ENCODE measurements at regions not wholly inside any gene's neighbourhood (a gene's known extent, or its start where the extent isn't known, plus 50 kb on each side); places are given as distances from the start of the nearest gene placed in this dataset.

DNA sequence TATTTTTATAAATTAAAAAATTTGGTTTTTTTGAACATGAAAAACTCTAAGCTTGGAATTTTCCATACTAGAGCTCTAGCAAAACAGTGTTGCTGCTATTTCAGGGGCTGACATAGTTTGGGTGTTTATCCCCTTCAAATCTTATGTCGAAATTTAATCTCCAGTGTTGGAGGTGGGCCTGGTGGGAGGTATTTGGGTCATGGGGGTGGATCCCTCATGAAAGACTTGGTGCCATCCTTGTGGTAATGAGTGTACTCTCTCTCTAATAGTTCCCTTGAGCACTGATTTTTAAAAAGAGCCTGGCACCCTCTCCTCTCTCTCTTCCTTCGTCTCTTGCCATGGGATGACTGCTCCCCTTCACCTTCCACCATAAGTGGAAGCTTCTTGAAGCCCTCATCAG, 244.6 kb upstream of the UBE2E3 start:
- POLR2A ChIA-PET (ENCODE audit: low non-redundant PET): no interaction called here
- TF ChIP-seq, protein P1, sequence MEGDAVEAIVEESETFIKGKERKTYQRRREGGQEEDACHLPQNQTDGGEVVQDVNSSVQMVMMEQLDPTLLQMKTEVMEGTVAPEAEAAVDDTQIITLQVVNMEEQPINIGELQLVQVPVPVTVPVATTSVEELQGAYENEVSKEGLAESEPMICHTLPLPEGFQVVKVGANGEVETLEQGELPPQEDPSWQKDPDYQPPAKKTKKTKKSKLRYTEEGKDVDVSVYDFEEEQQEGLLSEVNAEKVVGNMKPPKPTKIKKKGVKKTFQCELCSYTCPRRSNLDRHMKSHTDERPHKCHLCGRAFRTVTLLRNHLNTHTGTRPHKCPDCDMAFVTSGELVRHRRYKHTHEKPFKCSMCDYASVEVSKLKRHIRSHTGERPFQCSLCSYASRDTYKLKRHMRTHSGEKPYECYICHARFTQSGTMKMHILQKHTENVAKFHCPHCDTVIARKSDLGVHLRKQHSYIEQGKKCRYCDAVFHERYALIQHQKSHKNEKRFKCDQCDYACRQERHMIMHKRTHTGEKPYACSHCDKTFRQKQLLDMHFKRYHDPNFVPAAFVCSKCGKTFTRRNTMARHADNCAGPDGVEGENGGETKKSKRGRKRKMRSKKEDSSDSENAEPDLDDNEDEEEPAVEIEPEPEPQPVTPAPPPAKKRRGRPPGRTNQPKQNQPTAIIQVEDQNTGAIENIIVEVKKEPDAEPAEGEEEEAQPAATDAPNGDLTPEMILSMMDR (conservative IDR thresholded peaks at IDR 0.05; ENCODE audit: low read depth): no peak

DNA sequence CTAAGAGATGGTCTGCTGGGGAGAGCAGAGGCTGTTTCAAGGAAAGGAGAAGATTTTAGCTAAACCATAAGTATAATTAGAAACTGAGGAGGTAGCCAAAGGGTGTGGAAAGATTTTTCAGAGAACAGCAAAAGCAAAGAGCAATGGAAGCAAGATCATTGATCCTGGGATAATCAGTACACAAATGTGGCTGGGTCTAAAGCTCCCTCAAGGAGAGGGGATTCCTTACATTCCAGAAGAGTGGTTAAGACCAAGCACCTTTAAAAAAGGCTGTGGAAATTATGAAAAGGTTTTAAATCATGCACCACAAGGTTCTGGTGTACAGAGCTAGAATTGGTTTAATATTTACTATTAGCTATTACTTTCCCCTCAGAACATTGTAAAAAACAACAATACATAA, 246.0 kb upstream of the UBE2E3 start:
- ChIA-PET POLR2A (ENCODE audit: low non-redundant PET) (no interaction called here), CTCF (no interaction called here)
- TF ChIP-seq, protein P1 (conservative IDR thresholded peaks at IDR 0.05; ENCODE audit: low read depth): no peak
- H3K27ac ChIP-seq: no peak overlapping the region
- no peak for DNase-seq (ENCODE audit: low spot score)

More for the DNA sequence above, 244.6 kb upstream of the UBE2E3 start:
- CTCF ChIA-PET: interaction anchor here (0.5 to 1.3 kb wide), 2 partner anchors 12 to 40 kb away, joined by 3 to 5 read pairs; no protein-coding TSS in a partner anchor
- no peak overlapping the region for H3K27ac ChIP-seq
- no peak for DNase-seq (ENCODE audit: low spot score)

DNA sequence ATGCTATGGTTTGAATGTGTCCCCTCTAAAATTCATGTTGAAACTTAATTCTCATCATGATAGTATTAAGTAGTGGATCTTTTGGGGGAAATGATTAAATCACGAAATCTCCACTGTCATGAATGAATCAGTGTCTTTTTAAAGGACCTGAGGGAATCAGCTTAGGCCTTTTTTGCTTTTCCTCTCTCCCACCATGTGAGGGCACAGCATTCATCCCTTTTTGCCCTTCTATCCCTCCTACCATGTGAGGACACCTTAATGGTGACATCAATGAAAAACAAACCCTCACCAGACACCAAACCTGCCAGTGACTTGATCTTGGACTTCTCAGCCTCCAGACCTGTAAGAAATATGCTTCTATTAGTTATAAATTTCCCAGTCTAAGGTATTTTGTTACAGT, 247.1 kb upstream of the UBE2E3 start:
- POLR2A ChIA-PET (ENCODE audit: low non-redundant PET): no interaction called here
- CTCF ChIA-PET: no interaction called here
- no peak overlapping the region for H3K27ac ChIP-seq
- no peak for DNase-seq (ENCODE audit: low spot score)
- TF ChIP-seq, protein P1 (conservative IDR thresholded peaks at IDR 0.05; ENCODE audit: low read depth): no peak

DNA sequence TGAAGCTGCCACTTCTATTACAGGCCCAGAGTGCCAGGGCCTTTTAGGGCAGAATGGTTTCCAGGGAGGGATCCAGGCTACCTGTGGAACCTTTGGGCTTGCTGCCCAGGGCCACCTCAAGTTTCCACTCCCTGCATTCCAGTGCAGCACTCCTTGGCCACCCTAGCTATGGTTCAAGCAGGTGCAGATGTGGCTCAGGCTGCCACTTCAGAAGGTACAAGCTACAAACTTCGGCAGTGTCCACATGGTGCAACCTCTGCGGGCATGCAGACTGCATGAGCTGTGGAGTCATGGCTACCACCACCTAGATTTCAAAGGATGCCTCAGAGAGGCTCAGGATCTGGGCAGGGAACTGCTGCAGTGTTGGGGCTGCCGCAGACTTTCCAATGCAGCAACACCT, 248.1 kb upstream of the UBE2E3 start:
- no peak for DNase-seq (ENCODE audit: low spot score)
- TF ChIP-seq, protein P1 (conservative IDR thresholded peaks at IDR 0.05; ENCODE audit: low read depth): no peak
- ChIA-PET POLR2A (ENCODE audit: low non-redundant PET) (no interaction called here), CTCF (no interaction called here)
- no peak overlapping the region for H3K27ac ChIP-seq

DNA sequence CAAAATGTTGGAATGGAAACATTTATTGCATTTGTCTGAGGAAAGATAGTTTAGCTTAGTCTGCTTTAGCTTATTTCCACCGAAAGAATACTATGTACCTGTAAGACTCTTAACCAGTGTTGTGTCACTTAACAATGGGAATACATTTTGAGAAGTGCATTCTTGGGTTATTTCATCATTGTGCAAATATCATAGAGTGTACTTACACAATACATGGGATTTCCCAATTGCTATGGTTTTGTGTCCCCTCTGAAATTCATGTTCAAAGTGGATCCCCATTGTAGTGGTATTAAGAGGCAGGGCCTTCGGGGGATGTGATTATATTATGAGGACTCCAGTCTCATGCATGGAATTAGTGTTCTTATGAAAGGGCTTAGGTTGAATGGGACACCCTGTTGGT, 249.4 kb upstream of the UBE2E3 start:
- POLR2A ChIA-PET (ENCODE audit: low non-redundant PET): no interaction called here
- H3K27ac ChIP-seq: no peak overlapping the region
- no peak for DNase-seq (ENCODE audit: low spot score)
- TF ChIP-seq, protein P1 (conservative IDR thresholded peaks at IDR 0.05; ENCODE audit: low read depth): no peak
- CTCF ChIA-PET: no interaction called here

DNA sequence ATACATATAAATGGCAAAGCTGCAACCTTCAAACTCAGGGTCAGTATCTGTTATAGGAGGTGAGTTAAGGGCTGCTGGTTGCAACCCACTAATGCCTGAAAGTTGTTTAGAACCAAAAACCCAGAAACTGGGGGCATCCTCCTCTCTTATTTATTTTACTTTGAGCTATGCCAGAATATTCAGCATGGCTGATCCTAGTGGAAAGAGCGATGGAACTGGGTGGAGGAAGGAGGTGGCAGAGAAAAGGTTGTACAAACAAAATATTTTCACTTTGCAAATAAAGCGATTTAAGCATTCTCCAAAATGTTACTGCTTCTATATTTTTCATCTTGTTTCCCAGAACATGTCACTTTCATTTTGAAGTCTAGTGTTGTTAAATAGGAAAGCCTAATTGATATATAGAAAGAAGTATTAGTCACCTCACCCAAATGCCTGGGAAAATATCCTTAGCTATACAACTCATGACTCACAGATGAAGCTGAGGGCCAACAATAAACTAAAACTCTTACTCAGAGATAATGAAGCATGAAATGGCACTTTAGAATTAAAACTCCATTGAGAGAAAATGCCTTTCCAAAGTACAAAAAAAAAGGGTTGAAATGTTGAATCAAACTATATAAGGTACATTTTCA, 251.4 kb upstream of the UBE2E3 start:
- ChIA-PET POLR2A (ENCODE audit: low non-redundant PET) (no interaction called here), CTCF (interaction anchor here (0.6 kb wide), 1 partner anchor 149 kb away, joined by 3 read pairs; no protein-coding TSS in a partner anchor)
- DNase-seq (ENCODE audit: low spot score): peak; percentile 72
- TF ChIP-seq, protein P1 (conservative IDR thresholded peaks at IDR 0.05; ENCODE audit: low read depth): no peak
- H3K27ac ChIP-seq: no peak overlapping the region
